ENCODE measurements at regions not wholly inside any gene's neighbourhood (a gene's known extent, or its start where the extent isn't known, plus 50 kb on each side); places are given as distances from the start of the nearest gene placed in this dataset.
"Not testable (repeated sequence)": the region's sequence is repeated elsewhere in the genome, so short reads cannot be mapped to it uniquely, and the experiment has no call there.

- no peak for DNase-seq
Observed at GRCh38 chr4:120636120-120636630, 286.4 kb downstream of the PRDM5 start.

DNA sequence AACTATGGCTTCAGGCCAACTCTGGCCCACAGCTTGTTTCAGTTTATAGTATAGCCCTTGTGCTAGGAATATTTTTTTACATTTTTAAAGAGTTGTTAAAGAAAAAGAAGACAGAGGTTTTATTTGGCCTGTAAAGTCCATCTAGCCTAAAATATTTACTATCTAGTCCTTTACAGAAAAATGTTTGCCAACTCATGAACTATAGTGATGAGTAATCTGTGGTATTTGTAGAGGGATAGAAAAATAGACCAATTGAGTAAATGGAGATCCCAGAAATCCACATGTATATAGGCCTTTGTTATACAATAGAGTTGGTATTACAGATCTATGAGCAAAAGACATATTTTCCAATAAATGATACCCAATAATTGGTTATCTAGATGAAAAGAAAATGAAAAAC, 288.7 kb downstream of the PRDM5 start:
- DNase-seq, result no peak

- DNase-seq, result no peak
Observed at GRCh38 chr4:120630427-120630826, 292.1 kb downstream of the PRDM5 start.

- no peak for DNase-seq
Observed at GRCh38 chr4:120629546-120630108, 292.9 kb downstream of the PRDM5 start.

- no peak for DNase-seq
Observed at GRCh38 chr4:120622601-120623000, 299.9 kb downstream of the PRDM5 start.

DNA sequence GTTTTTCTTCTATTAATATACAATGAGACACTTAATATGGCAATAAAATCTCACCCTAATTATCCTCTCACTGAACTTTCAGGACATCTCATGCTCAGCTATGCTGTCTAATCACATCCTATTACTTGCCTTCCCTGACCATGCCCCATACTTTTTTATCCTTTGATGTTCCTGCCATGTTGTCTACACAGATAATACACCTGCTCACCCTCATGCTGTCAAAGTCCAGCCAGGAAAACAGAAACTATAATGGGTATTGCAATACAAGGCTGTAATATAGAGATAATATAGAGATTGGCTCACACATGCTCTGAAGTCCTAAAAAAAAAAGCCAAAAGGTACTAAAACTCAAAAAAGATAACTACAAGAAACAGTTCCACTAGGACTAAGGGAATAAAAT, 305.4 kb downstream of the PRDM5 start:
- no peak for DNase-seq

- no peak for DNase-seq
Observed at GRCh38 chr4:120616041-120616440, 306.5 kb downstream of the PRDM5 start.

DNA sequence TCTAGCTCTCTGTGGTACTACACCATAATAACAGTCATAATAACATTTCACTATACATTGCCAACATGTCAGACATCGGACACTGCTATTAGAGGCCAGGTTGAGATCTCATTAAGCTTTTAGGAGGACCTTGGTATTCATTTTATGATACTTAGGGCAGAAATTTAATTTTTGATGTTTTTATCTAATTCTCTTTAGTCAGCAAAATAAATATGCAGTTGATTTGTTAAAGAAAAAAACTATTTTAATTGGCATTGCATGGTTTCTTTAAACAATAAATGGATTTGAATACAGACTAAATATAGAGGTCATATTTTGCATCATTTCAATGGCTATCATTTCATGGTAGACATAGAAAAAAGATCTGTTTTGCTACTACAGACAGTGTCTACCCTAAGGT, 308.7 kb downstream of the PRDM5 start:
- DNase-seq, result no peak

DNA sequence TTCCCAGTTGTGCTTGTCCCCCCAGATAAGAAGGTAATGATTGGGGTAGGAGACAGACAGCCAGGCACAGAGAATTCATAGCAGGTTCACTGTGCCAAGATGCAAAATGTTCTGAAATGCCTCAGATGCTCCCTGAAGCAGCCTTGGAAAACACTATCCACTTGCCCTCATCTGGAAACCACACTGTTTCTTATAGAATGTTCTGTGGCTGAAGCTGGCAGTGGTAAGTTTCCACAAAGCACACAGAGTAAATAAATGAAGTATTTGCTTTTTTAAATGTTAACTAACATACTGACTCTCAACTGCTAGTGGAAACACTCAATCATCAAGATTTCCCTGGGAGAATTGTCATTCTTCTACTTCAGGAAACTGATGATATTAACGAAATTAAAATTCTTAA, 311.4 kb downstream of the PRDM5 start:
- DNase-seq, result peak; percentile 34

DNA sequence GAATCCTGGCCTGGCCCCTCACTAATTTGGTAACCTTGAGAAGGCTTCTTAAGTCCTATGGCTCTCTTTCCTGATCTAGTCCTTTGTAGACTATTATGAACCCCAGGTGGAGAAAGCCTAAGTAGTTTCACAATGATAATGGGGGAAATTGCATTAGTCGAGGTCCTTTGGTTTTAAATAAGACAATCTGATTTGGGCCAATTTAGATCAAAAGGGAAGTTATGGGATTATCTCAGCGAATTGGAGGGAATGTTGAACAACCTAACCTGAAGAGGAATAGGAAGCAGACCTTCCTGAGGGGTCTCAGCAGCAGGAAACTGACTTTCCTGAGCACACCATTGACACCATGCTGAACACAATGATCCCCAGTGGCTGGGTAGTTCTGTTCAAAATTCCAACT, 331.5 kb downstream of the PRDM5 start:
- DNase-seq, result no peak

GRCh38 chr4:120589787-120590186, 332.7 kb downstream of the PRDM5 start:
- no peak for DNase-seq

DNA sequence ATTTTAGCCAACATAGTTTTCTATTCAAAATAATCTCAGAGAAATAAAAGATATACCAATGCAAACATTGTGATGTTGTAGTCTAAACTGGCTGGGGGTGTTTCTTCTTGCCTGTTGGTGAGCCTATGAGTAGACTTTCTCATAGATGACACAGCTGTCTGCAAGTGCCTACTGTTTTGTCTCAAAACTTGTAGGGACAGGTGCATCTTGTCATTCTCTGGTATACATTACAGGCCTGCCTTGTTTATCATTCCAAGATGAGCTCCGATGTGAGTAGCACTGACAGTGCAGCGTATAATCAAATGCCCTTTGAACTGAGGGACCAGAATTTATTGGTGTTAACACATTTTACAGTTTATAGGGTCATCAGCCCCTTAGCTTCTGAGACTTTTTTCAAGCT, 353.8 kb downstream of the PRDM5 start:
- no peak for DNase-seq

GRCh38 chr4:120561648-120562047, 360.9 kb downstream of the PRDM5 start:
- no peak for DNase-seq

- no peak for DNase-seq
Observed at GRCh38 chr4:120557372-120557771, 365.2 kb downstream of the PRDM5 start.

GRCh38 chr4:120555058-120555457, 367.5 kb downstream of the PRDM5 start:
- DNase-seq, result no peak

GRCh38 chr4:120554086-120554485, 368.4 kb downstream of the PRDM5 start:
- no peak for DNase-seq

GRCh38 chr4:120550624-120551220, 371.8 kb downstream of the PRDM5 start:
- not testable (repeated sequence) for DNase-seq

DNA sequence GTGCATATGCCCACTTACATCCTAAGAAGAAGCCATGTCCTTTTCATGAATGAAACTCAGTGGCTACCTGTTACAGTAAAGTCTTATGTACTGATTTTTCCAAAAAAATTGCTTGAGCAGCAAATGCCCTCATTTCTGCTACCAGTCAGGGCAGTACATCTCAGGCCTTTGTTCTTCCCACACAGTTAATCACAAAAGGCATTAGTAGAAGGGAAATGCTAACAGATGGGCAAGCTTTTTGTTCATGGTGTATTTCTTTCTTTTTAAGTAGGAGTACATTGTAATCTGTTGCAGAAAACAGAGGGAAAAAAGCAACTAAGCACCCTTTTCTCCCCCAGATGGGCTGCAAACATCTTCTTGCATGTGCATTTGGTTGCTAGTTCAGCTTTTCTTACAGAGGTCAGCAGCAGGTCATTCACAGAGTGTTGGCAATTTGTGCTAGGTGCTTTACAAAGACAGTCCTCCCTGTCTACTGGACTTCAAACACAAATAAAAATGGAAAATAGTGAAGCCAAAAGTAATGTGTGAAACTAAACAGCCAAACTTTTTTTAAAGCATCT, 373.4 kb downstream of the PRDM5 start:
- no peak for DNase-seq

- no peak for DNase-seq
Observed at GRCh38 chr4:120545391-120545790, 377.1 kb downstream of the PRDM5 start.

DNA sequence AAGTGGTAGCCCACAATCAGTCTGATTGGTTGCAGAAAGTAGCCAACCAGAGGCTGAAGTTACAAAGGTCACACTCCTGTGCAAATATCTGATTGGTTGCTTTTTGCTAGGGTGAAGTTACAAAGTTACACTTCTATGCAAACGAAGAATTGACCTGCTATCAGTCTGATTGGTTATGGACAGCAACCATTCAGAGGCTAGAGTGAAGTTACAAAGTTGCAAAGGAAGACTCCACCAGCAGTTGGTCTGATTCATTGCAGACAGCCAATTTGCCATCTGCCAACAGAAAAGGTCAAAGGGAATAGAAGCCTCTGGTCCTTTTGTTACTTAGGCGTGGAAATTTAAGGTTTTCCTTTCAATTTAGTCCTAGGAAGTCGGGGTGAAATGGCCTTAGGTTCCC, 377.7 kb downstream of the PRDM5 start:
- DNase-seq, result no peak

DNA sequence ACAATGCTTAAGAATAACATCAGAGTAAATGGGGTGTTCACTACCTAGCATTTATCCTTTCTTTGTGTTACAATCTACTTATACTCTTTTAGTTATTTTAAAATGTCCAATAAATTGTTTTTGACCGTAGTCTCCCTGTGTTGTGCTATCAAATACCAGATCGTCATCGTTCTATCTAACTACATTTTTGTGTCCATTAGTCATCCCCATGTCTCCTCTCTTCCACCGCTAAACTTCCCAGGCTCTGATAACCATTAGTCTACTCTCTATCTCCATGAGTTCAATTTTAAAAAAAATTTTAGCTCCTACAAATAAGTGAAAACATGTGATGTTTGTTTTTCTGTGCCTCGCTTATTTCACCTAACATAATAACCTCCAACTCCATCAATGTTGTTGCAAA, 381.9 kb downstream of the PRDM5 start:
- DNase-seq, result no peak

DNA sequence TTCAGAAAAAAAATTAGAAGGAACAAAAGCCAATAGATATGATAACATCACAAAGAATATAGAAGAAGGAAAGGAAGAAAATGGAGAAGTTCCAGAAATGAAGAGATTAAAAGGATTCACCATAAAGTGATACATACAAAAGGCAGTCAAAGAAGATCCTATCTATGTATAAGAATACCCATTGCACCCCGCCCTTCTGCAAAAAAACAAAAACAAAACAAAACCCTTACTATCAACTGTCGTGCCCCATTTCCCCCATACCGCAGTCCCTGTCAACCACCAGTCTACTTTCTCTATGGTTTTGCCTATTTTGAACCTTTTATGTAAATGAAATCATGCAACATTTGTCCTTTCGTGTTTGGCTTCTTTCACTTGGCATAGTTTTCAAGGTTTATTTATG, 385.6 kb downstream of the PRDM5 start:
- no peak for DNase-seq

GRCh38 chr4:120528428-120528827, 394.1 kb downstream of the PRDM5 start:
- no peak for DNase-seq

- DNase-seq, result no peak
Observed at GRCh38 chr4:120526033-120526432, 396.5 kb downstream of the PRDM5 start.

DNA sequence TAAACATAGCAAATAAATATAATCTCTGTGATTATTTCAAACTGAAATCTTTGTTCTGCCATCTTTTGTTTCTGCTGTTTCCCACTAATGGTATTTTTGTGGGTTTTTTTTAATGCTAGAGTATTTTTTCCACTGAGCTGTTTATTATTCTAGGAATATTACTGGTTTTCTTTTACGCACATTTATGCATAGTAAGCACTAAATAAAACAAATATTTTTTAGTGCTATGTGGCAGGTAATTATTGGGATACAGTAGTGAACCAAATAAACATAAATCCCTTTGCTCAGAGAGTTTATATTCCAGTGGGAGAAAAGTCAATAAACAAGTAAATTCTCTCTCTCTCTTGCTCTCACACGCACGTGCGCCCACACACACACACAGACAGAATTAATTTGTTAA, 397.4 kb downstream of the PRDM5 start:
- no peak for DNase-seq
